Mesodermal cell (in vitro differentiated cells): ENCODE measurements at regions not wholly inside any gene's neighbourhood (a gene's known extent, or its start where the extent isn't known, plus 50 kb on each side); places are given as distances from the start of the nearest gene placed in this dataset.

Experiments used
- H3K27ac ChIP-seq: 2 replicates; pipeline ENCODE4 v1.7.0; 2013; ENCODE audit warnings: mild to moderate bottlenecking, low read depth, low read length, moderate library complexity; ENCODE audit not compliant: severe bottlenecking
- H3K36me3 ChIP-seq: 2 replicates; pipeline ENCODE4 v1.7.1; 2013; ENCODE audit warnings: mild to moderate bottlenecking, low read length, moderate library complexity; ENCODE audit not compliant: control insufficient read depth, insufficient read depth
- H3K4me1 ChIP-seq: one replicate; pipeline ENCODE4 v1.7.1; 2013; ENCODE audit warnings: mild to moderate bottlenecking, low read length; ENCODE audit not compliant: insufficient read depth, control insufficient read depth, poor library complexity, severe bottlenecking
- H3K4me3 ChIP-seq: 2 replicates; pipeline ENCODE4 v1.7.0; 2013; ENCODE audit warnings: low read length, control low read depth, mild to moderate bottlenecking; ENCODE audit not compliant: insufficient read depth, poor library complexity, severe bottlenecking; ENCODE audit errors: extremely low read depth
- H3K9me3 ChIP-seq: 2 replicates; pipeline ENCODE4 v1.7.1; 2013; ENCODE audit warnings: mild to moderate bottlenecking, low read length, moderate library complexity; ENCODE audit not compliant: control insufficient read depth
- WGBS, 2 experiments: methylation state at CpG; one replicate each; pipeline ENCODE4 v1.1.5; 2013; ENCODE audit warnings: missing lambda C conversion rate in 2 of 2; ENCODE audit not compliant: insufficient coverage in 2 of 2; 5-methylcytosine and 5-hydroxymethylcytosine counted together

- Histone ChIP-seq H3K4me1 (no peaks in the 10 kb centered on the region), H3K36me3 (no peaks in the 10 kb centered on the region), H3K27ac (no peak overlapping the region), H3K4me3 (no peak overlapping the region), H3K9me3 (no peaks in the 10 kb centered on the region)
- 8 to 25% methylated on average over 1 of the region's 5 CpGs for WGBS, 2 experiments
Observed at GRCh38 chr6:18752278-18753068, 365.3 kb downstream of the RNF144B start.

GRCh38 chr6:18753076-18753475, 365.9 kb downstream of the RNF144B start:
- Histone ChIP-seq H3K27ac (no peak overlapping the region), H3K4me1 (no peaks in the 10 kb centered on the region), H3K36me3 (no peaks in the 10 kb centered on the region), H3K4me3 (no peak overlapping the region), H3K9me3 (no peaks in the 10 kb centered on the region)
- 75 to 86% methylated on average over 11 to 12 of the region's 12 CpGs for WGBS, 2 experiments

- Histone ChIP-seq H3K4me1 (no peaks in the 10 kb centered on the region), H3K36me3 (no peaks in the 10 kb centered on the region), H3K27ac (no peak overlapping the region), H3K9me3 (no peaks in the 10 kb centered on the region), H3K4me3 (no peak overlapping the region)
- 88% methylated on average over 1 of the region's 1 CpG; no CpG with 5 or more reads in 1 of the 2 experiments for WGBS, 2 experiments
Observed at GRCh38 chr6:18763086-18763485, 375.9 kb downstream of the RNF144B start.

- Histone ChIP-seq H3K9me3 (no peaks in the 10 kb centered on the region), H3K36me3 (no peaks in the 10 kb centered on the region), H3K4me3 (no peak overlapping the region), H3K27ac (no peak overlapping the region), H3K4me1 (no peaks in the 10 kb centered on the region)
- WGBS, 2 experiments: no CpG with 5 or more reads among the region's 1 CpG
Observed at GRCh38 chr6:18784794-18785193, 397.6 kb downstream of the RNF144B start.

- H3K4me3 ChIP-seq: no peak overlapping the region
- H3K27ac ChIP-seq: no peak overlapping the region
- WGBS, 2 experiments: 100% methylated on average over 1 of the region's 2 CpGs; no CpG with 5 or more reads in 1 of the 2 experiments
- no peaks in the 10 kb centered on the region for H3K9me3 ChIP-seq
- H3K36me3 ChIP-seq: no peaks in the 10 kb centered on the region
- H3K4me1 ChIP-seq: no peaks in the 10 kb centered on the region
Observed at GRCh38 chr6:18785810-18786490, 398.8 kb downstream of the RNF144B start.

GRCh38 chr6:18792866-18793265, 405.7 kb downstream of the RNF144B start:
- no peaks in the 10 kb centered on the region for H3K9me3 ChIP-seq
- WGBS, 2 experiments: 40% methylated on average over 2 of the region's 3 CpGs
- no peak overlapping the region for H3K4me3 ChIP-seq
- H3K36me3 ChIP-seq: no peaks in the 10 kb centered on the region
- H3K4me1 ChIP-seq: no peaks in the 10 kb centered on the region
- H3K27ac ChIP-seq: no peak overlapping the region

- Histone ChIP-seq H3K36me3 (no peaks in the 10 kb centered on the region), H3K4me3 (no peak overlapping the region)
Observed at GRCh38 chr6:18795726-18796125, 408.6 kb downstream of the RNF144B start.

GRCh38 chr6:18820725-18821124, 433.6 kb downstream of the RNF144B start:
- 73 to 89% methylated on average over 2 of the region's 3 CpGs for WGBS, 2 experiments
- no peaks in the 10 kb centered on the region for H3K36me3 ChIP-seq
- H3K4me3 ChIP-seq: no peak overlapping the region
- no peak overlapping the region for H3K27ac ChIP-seq
- no peaks in the 10 kb centered on the region for H3K4me1 ChIP-seq
- peaks cover 14% of the 10 kb centered on the region for H3K9me3 ChIP-seq

More at GRCh38 chr6:18795726-18796125, 408.6 kb downstream of the RNF144B start:
- Histone ChIP-seq H3K4me1 (no peaks in the 10 kb centered on the region), H3K27ac (no peak overlapping the region), H3K9me3 (no peaks in the 10 kb centered on the region)
- 68 to 75% methylated on average over 4 to 5 of the region's 5 CpGs for WGBS, 2 experiments

- 46 to 54% methylated on average over 3 of the region's 5 CpGs for WGBS, 2 experiments
- H3K36me3 ChIP-seq: no peaks in the 10 kb centered on the region
- H3K4me3 ChIP-seq: no peak overlapping the region
- H3K9me3 ChIP-seq: peaks cover 14% of the 10 kb centered on the region
- no peak overlapping the region for H3K27ac ChIP-seq
- H3K4me1 ChIP-seq: no peaks in the 10 kb centered on the region
Observed at GRCh38 chr6:18823782-18824386, 436.7 kb downstream of the RNF144B start.

GRCh38 chr6:18829272-18829870, 442.2 kb downstream of the RNF144B start:
- no CpG with 5 or more reads among the region's 1 CpG for WGBS, 2 experiments
- Histone ChIP-seq H3K4me3 (no peak overlapping the region), H3K27ac (no peak overlapping the region), H3K9me3 (peaks cover 1% of the 10 kb centered on the region), H3K36me3 (no peaks in the 10 kb centered on the region), H3K4me1 (no peaks in the 10 kb centered on the region)
